Right lobe of liver (tissue), 6 donors: ENCODE measurements at regions not wholly inside any gene's neighbourhood (a gene's known extent, or its start where the extent isn't known, plus 50 kb on each side); places are given as distances from the start of the nearest gene placed in this dataset.

Source experiments
- ATAC-seq, 4 donors: fragments of 200-7000 bp; cut with Tn5 transposase; one replicate each; pipeline ENCODE4 v1.9.1; 2020; ENCODE audit warnings: mild to moderate bottlenecking in 4 of 4, moderate library complexity in 4 of 4
- DNase-seq, 3 donors: peaks; one replicate each; pipeline ENCODE4 v3.0.0-alpha.2; 2020
- H3K27ac ChIP-seq, 3 donors: fragments of 200-600 bp; one replicate each; pipeline ENCODE4 v1.8.0; 2022
- H3K27me3 ChIP-seq, 2 donors: fragments of 200-600 bp; one replicate each; pipeline ENCODE4 v1.8.0; 2022
- H3K36me3 ChIP-seq, 4 donors: fragments of 200-600 bp; sonication (generic) in 1 of 4; one replicate each; pipeline versions ENCODE4 v1.5.1 to v1.8.0; 2017 to 2022; ENCODE audit warnings: control low read depth in 1 of 4
- H3K4me1 ChIP-seq, 4 donors: fragments of 200-600 bp; sonication (generic) in 1 of 4; one replicate each; pipeline versions ENCODE4 v1.5.1 to v1.8.0; 2017 to 2022; ENCODE audit warnings: control low read depth in 1 of 4
- H3K4me3 ChIP-seq, 3 donors: fragments of 200-600 bp; one replicate each; pipeline ENCODE4 v1.8.0; 2022
- H3K9me3 ChIP-seq, 4 donors: fragments of 200-600 bp; sonication (generic) in 1 of 4; one replicate each; pipeline versions ENCODE4 v1.5.1 to v1.8.0; 2017 to 2022; ENCODE audit warnings: control low read depth in 1 of 4
- CTCF ChIP-seq, 4 donors: fragments of 200-600 bp in 3 of 4; fragments of 450-650 bp in 1 of 4; IDR thresholded peaks; one replicate each; pipeline versions ENCODE4 v1.5.1 to v1.8.0; 2016 to 2022; ENCODE audit warnings: antibody characterized with exemption in 4 of 4, mild to moderate bottlenecking in 2 of 4
- POLR2A ChIP-seq: fragments of 450-650 bp; IDR thresholded peaks from one replicate; pipeline ENCODE4 v1.6.1; 2017; ENCODE audit warnings: antibody characterized with exemption, mild to moderate bottlenecking
- WGBS: methylation state at CpG from one replicate; pipeline ENCODE4 v1.1.6; 2018; ENCODE audit warnings: low coverage, low lambda C conversion rate; ENCODE audit not compliant: insufficient coverage; ENCODE audit errors: missing lambda C conversion rate; 5-methylcytosine and 5-hydroxymethylcytosine counted together
- intact Hi-C, 2 donors: fragments of 100-400 bp; cut with DNase I; formaldehyde crosslinking; loops; one replicate each; pipeline versions ENCODE4 v1.11.2 to v1.14.1; 2022
- donor health status: DM: no; HTN: yes; CAD: no.
- donor health status: DM: no; HTN: no; CAD: no.
- donor health status: DM: no; HTN: no; CAD: no.
- donor health status: DM: no; HTN: yes; CAD: no.
- donor health status: DM: no; HTN: yes; CAD: no.

GRCh38 chr21:31475223-31475622, 131.2 kb upstream of the TIAM1 start:
- ATAC-seq (no peak), DNase-seq (no peak)
- H3K4me3 ChIP-seq: no peak overlapping the region
- H3K36me3 ChIP-seq: no peaks in the 10 kb centered on the region
- 75% methylated on average over 3 of the region's 5 CpGs for WGBS
- H3K4me1 ChIP-seq: no peaks in the 10 kb centered on the region
- intact Hi-C loops: no loop called here
- TF ChIP-seq CTCF (IDR thresholded peaks at IDR 0.05) (no peak), POLR2A (no peak)
- no peaks in the 10 kb centered on the region for H3K9me3 ChIP-seq
- H3K27me3 ChIP-seq: no peaks in the 10 kb centered on the region
- no peak overlapping the region for H3K27ac ChIP-seq

- no peak for DNase-seq
- WGBS: 81% methylated on average over 6 of the region's 8 CpGs
- TF ChIP-seq POLR2A (no peak), CTCF (IDR thresholded peaks at IDR 0.05) (no peak)
Measured at GRCh38 chr21:31473685-31474345, 129.8 kb upstream of the TIAM1 start.

GRCh38 chr21:31471865-31472264, 127.8 kb upstream of the TIAM1 start:
- intact Hi-C loops: no loop called here
- Histone ChIP-seq H3K4me3 (no peak overlapping the region), H3K27me3 (no peaks in the 10 kb centered on the region), H3K36me3 (no peaks in the 10 kb centered on the region), H3K4me1 (no peaks in the 10 kb centered on the region), H3K27ac (no peak overlapping the region), H3K9me3 (no peaks in the 10 kb centered on the region)
- WGBS: 85% methylated on average over 4 of the region's 4 CpGs
- no peak for ATAC-seq
- no peak for DNase-seq
- TF ChIP-seq POLR2A (no peak), CTCF (IDR thresholded peaks at IDR 0.05) (no peak)

More at GRCh38 chr21:31473685-31474345, 129.8 kb upstream of the TIAM1 start:
- Histone ChIP-seq H3K9me3 (no peaks in the 10 kb centered on the region), H3K4me1 (no peaks in the 10 kb centered on the region), H3K27ac (no peak overlapping the region), H3K36me3 (no peaks in the 10 kb centered on the region), H3K27me3 (no peaks in the 10 kb centered on the region), H3K4me3 (no peak overlapping the region)
- ATAC-seq: no peak
- intact Hi-C loops: no loop called here

- ATAC-seq (no peak), DNase-seq (no peak)
- no peaks in the 10 kb centered on the region for H3K4me1 ChIP-seq
- H3K4me3 ChIP-seq: no peak overlapping the region
- H3K9me3 ChIP-seq: no peaks in the 10 kb centered on the region
- no peaks in the 10 kb centered on the region for H3K27me3 ChIP-seq
- no peak for TF ChIP-seq CTCF (IDR thresholded peaks at IDR 0.05)
- TF ChIP-seq POLR2A: no peak
- H3K36me3 ChIP-seq: no peaks in the 10 kb centered on the region
- intact Hi-C loops: no loop called here
- H3K27ac ChIP-seq: no peak overlapping the region
- 73% methylated on average over 7 of the region's 19 CpGs for WGBS
Measured at GRCh38 chr21:31470896-31471694, 127.0 kb upstream of the TIAM1 start.
